PC-3 (cell line): ENCODE measurements at regions not wholly inside any gene's neighbourhood (a gene's known extent, or its start where the extent isn't known, plus 50 kb on each side); places are given as distances from the start of the nearest gene placed in this dataset.

Source experiments
- ATAC-seq: fragments of 200-7000 bp; cut with Tn5 transposase; 2 replicates; pipeline ENCODE4 v1.9.1; 2020; ENCODE audit warnings: mild to moderate bottlenecking, moderate library complexity
- BruUV-seq: library from RNA; stranded (reverse); fragments of 400-500 nt; replicated peaks from 2 replicates; lab custom pipeline; 2021; lab: Mats Ljungman, UMichigan
- CTCF ChIA-PET: fragments of 300-600 bp; sonication (Branson Sonifier 250); formaldehyde crosslinking; loops from one replicate; lab custom pipeline; 2022; ENCODE audit warnings: antibody characterized with exemption; lab: Charles Lee
- POLR2A ChIA-PET: fragments of 300-600 bp; sonication (Branson Sonifier 250); formaldehyde crosslinking; loops from one replicate; lab custom pipeline; 2022; ENCODE audit warnings: antibody characterized with exemption; ENCODE audit not compliant: unreplicated experiment; lab: Charles Lee
- DNase-seq: peaks from one replicate; pipeline ENCODE4 v3.0.0-alpha.2; 2015
- H2AFZ ChIP-seq: fragments of 300-600 bp; sonication (generic); 2 replicates; pipeline ENCODE4 v1.6.0; 2016; ENCODE audit warnings: antibody characterized with exemption, low read length
- H3F3A ChIP-seq: fragments of 300-600 bp; sonication (generic); one replicate; pipeline ENCODE4 v1.6.0; 2017; ENCODE audit warnings: antibody characterized with exemption, low read length, control low read depth, mild to moderate bottlenecking; ENCODE audit not compliant: unreplicated experiment
- H3K27ac ChIP-seq: fragments of 300-600 bp; sonication (generic); 2 replicates; pipeline ENCODE4 v1.5.1; 2016; ENCODE audit warnings: mild to moderate bottlenecking, low read length
- H3K27me3 ChIP-seq: fragments of 300-600 bp; sonication (generic); 2 replicates; pipeline ENCODE4 v1.6.1; 2016; ENCODE audit warnings: low read length, mixed read lengths
- H3K36me3 ChIP-seq: fragments of 300-600 bp; sonication (generic); 2 replicates; pipeline ENCODE4 v1.6.1; 2016; ENCODE audit warnings: low read depth, mixed run types, low read length, mixed read lengths
- H3K4me1 ChIP-seq: fragments of 300-600 bp; sonication (generic); 2 replicates; pipeline ENCODE4 v1.5.1; 2016; ENCODE audit warnings: low read length; ENCODE audit not compliant: insufficient read depth
- H3K4me2 ChIP-seq: fragments of 300-600 bp; sonication (generic); 2 replicates; pipeline ENCODE4 v1.6.0; 2016; ENCODE audit warnings: low read length
- H3K4me3 ChIP-seq: fragments of 300-600 bp; sonication (generic); 2 replicates; pipeline ENCODE4 v1.5.1; 2016; ENCODE audit warnings: mild to moderate bottlenecking, low read length, mixed read lengths
- H3K79me2 ChIP-seq: fragments of 300-600 bp; sonication (generic); 2 replicates; pipeline ENCODE4 v1.6.1; 2017; ENCODE audit warnings: low read length, mixed read lengths
- H3K9ac ChIP-seq: fragments of 300-600 bp; sonication (generic); 2 replicates; pipeline ENCODE4 v1.6.0; 2016; ENCODE audit warnings: mild to moderate bottlenecking, low read length
- H3K9me2 ChIP-seq: fragments of 300-600 bp; sonication (generic); replicated peaks from 2 replicates; pipeline ENCODE4 v1.6.1; 2016; ENCODE audit warnings: mixed run types, low read length, mixed read lengths
- H3K9me3 ChIP-seq: fragments of 300-600 bp; sonication (generic); 2 replicates; pipeline ENCODE4 v1.6.1; 2016; ENCODE audit warnings: low read length, mixed read lengths
- H4K20me1 ChIP-seq: fragments of 300-600 bp; sonication (generic); 2 replicates; pipeline ENCODE4 v1.6.1; 2016; ENCODE audit warnings: low read length, mixed read lengths
- EZH2 ChIP-seq: fragments of 300-600 bp; sonication (generic); IDR thresholded peaks from one replicate; pipeline ENCODE4 v1.6.1; 2017; ENCODE audit warnings: antibody characterized with exemption, mild to moderate bottlenecking, low read length; ENCODE audit not compliant: unreplicated experiment
- EZH2phosphoT487 ChIP-seq: fragments of 300-600 bp; sonication (generic); IDR thresholded peaks from 2 replicates; pipeline ENCODE4 v1.6.1; 2018; ENCODE audit warnings: mild to moderate bottlenecking, antibody characterized with exemption, low read length, borderline replicate concordance
- intact Hi-C: fragments of 100-400 bp; cut with micrococcal nuclease; formaldehyde crosslinking; loops from 2 replicates; pipeline ENCODE4 v1.9.0; 2023
- TF ChIP-seq, protein P1 (sequence below): fragments of 300-600 bp; sonication (generic); conservative IDR thresholded peaks from 2 replicates; pipeline ENCODE4 v1.5.1; 2017; ENCODE audit warnings: antibody characterized with exemption, low read depth, mild to moderate bottlenecking, low read length

DNA sequence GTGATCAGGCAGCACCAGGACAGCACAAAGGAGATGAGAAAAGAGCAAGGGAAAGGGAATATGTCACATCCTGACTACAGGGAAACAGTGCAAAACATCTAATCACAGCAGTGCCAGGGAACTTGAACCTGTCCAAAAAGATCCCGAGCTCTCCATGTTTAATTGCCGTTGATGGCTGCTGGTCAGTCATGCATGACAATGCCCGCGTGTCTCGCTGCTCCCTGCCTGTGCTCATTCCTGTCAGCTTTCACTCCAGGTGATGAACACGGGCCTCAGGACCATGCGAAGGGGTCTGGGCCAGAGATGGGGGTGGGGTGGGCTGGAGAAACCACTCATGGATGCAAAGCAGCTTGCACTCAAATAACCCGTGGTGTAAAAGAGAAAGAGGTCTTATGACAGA is 287.0 kb downstream of the GPATCH2 start:
- CTCF ChIA-PET: no interaction called here
- no peak overlapping the region for H2AFZ ChIP-seq
- DNase-seq (no peak), ATAC-seq (no peak)
- H3K79me2 ChIP-seq: no peaks in the 10 kb centered on the region
- no peak overlapping the region for H3K27ac ChIP-seq
- H3K4me3 ChIP-seq: no peak overlapping the region
- no peak overlapping the region for H3K4me2 ChIP-seq
- H3F3A ChIP-seq: no peaks in the 10 kb centered on the region
- intact Hi-C loops: loop anchor here (10.0 kb wide), 1 partner anchor 571 kb away; no protein-coding TSS in a partner anchor
- H3K9ac ChIP-seq: no peak overlapping the region
- H3K9me2 ChIP-seq: no peaks in the 10 kb centered on the region
- TF ChIP-seq EZH2 (no peak), EZH2phosphoT487 (no peak)
- TF ChIP-seq, protein P1, sequence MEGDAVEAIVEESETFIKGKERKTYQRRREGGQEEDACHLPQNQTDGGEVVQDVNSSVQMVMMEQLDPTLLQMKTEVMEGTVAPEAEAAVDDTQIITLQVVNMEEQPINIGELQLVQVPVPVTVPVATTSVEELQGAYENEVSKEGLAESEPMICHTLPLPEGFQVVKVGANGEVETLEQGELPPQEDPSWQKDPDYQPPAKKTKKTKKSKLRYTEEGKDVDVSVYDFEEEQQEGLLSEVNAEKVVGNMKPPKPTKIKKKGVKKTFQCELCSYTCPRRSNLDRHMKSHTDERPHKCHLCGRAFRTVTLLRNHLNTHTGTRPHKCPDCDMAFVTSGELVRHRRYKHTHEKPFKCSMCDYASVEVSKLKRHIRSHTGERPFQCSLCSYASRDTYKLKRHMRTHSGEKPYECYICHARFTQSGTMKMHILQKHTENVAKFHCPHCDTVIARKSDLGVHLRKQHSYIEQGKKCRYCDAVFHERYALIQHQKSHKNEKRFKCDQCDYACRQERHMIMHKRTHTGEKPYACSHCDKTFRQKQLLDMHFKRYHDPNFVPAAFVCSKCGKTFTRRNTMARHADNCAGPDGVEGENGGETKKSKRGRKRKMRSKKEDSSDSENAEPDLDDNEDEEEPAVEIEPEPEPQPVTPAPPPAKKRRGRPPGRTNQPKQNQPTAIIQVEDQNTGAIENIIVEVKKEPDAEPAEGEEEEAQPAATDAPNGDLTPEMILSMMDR: no peak
- POLR2A ChIA-PET: no interaction called here
- no peaks in the 10 kb centered on the region for H4K20me1 ChIP-seq
- H3K4me1 ChIP-seq: no peaks in the 10 kb centered on the region
- H3K9me3 ChIP-seq: no peaks in the 10 kb centered on the region
- H3K27me3 ChIP-seq: peaks cover 9% of the 10 kb centered on the region; the same call in 1 of the 2 replicates
- no peaks in the 10 kb centered on the region for H3K36me3 ChIP-seq
- no TSS peak for BruUV-seq

DNA sequence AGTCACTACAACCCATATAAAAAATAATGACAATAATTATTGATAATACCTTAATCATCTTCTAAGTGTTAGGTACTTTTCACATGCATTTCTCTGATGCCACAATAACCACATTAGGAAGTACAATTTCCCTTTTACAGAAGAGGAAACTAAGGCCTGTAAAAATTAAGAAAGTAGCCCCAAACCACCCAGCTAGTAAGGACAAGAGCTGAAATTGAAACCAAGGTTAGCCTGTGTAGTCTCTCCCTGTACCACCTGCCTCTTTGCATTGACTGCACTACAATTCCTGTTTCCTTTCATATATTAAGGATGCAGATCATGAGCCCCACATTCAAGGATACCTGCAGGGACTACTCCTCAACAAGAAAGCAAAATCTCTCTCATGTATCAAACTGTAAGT is 288.8 kb downstream of the GPATCH2 start:
- ChIA-PET POLR2A (no interaction called here), CTCF (no interaction called here)
- no peaks in the 10 kb centered on the region for H3K4me1 ChIP-seq
- no peak overlapping the region for H3K4me2 ChIP-seq
- no TSS peak for BruUV-seq
- ATAC-seq (no peak), DNase-seq (no peak)
- intact Hi-C loops: loop anchor here (10.0 kb wide), 1 partner anchor 573 kb away; no protein-coding TSS in a partner anchor
- H3K27ac ChIP-seq: no peak overlapping the region
- no peaks in the 10 kb centered on the region for H3K9me2 ChIP-seq
- H3F3A ChIP-seq: no peaks in the 10 kb centered on the region
- H3K9ac ChIP-seq: no peak overlapping the region
- H3K27me3 ChIP-seq: peaks cover 14% of the 10 kb centered on the region; the same call in 1 of the 2 replicates
- no peaks in the 10 kb centered on the region for H3K79me2 ChIP-seq
- no peaks in the 10 kb centered on the region for H4K20me1 ChIP-seq
- no peak overlapping the region for H2AFZ ChIP-seq
- no peaks in the 10 kb centered on the region for H3K36me3 ChIP-seq
- H3K4me3 ChIP-seq: no peak overlapping the region
- H3K9me3 ChIP-seq: no peaks in the 10 kb centered on the region
- TF ChIP-seq EZH2phosphoT487: no peak
- no peak for TF ChIP-seq EZH2
- TF ChIP-seq, protein P1: no peak

DNA sequence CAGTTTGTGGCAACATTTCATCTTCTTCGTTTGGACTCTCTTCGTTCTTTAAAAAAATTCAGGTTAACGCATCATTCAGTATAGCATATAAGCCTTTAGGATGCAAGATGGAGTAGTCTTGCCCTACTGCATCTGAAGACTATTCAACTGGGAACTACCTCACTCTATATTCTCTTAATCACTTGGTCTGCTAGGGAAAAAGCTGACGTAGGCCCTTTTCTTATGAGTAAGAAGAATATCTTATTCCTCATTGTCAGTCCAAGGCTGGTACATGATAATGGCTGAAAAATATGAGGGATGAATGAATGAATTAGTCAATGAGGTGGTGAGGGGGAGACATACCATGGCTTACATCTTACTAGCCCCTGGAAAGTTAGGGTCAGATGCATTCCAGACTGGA is 294.2 kb downstream of the GPATCH2 start:
- Histone ChIP-seq H3K36me3 (no peaks in the 10 kb centered on the region), H4K20me1 (no peaks in the 10 kb centered on the region), H3K4me1 (no peaks in the 10 kb centered on the region), H3K9me2 (no peaks in the 10 kb centered on the region), H3K27ac (no peak overlapping the region), H3K4me2 (no peak overlapping the region), H3K79me2 (no peaks in the 10 kb centered on the region), H3K4me3 (no peak overlapping the region), H3K27me3 (peaks cover 10% of the 10 kb centered on the region; the same call in 1 of the 2 replicates), H3F3A (no peaks in the 10 kb centered on the region), H3K9me3 (no peaks in the 10 kb centered on the region), H2AFZ (no peak overlapping the region), H3K9ac (no peak overlapping the region)
- intact Hi-C loops: no loop called here
- BruUV-seq: no TSS peak
- CTCF ChIA-PET: interaction anchor here (0.6 kb wide), 1 partner anchor 129 kb away, joined by 8 read pairs; no protein-coding TSS in a partner anchor
- DNase-seq (no peak), ATAC-seq (no peak)
- TF ChIP-seq EZH2 (no peak), EZH2phosphoT487 (no peak)
- TF ChIP-seq, protein P1: no peak
- POLR2A ChIA-PET: no interaction called here
